Upper lobe of left lung (tissue), 4 donors: ENCODE measurements at regions not wholly inside any gene's neighbourhood (a gene's known extent, or its start where the extent isn't known, plus 50 kb on each side); places are given as distances from the start of the nearest gene placed in this dataset.
"Not testable (repeated sequence)": the region's sequence is repeated elsewhere in the genome, so short reads cannot be mapped to it uniquely, and the experiment has no call there.

ENCODE experiments used
- EP300 ChIP-seq, 4 donors: sonication (generic); formaldehyde crosslinking; IDR thresholded peaks; one replicate each; pipeline ENCODE4 v1.5.1; 2017; ENCODE audit warnings: antibody characterized with exemption in 4 of 4, control low read depth in 2 of 4
- POLR2A ChIP-seq, 4 donors: fragments of 450-650 bp; IDR thresholded peaks; one replicate each; pipeline ENCODE4 v1.5.1; 2016 to 2017; ENCODE audit warnings: antibody characterized with exemption in 4 of 4, mild to moderate bottlenecking in 2 of 4
- POLR2AphosphoS5 ChIP-seq, 2 donors: sonication (generic); formaldehyde crosslinking; IDR thresholded peaks; one replicate each; pipeline ENCODE4 v1.5.1; 2017; ENCODE audit warnings: antibody characterized with exemption in 2 of 2
- TF ChIP-seq, protein P1 (sequence below), 6 experiments: fragments of 450-650 bp in 4 of 6; fragments of 200-600 bp in 2 of 6; sonication (generic) in 2 of 6; IDR thresholded peaks; one replicate each; pipeline ENCODE4 v1.5.1; 2016 to 2019; ENCODE audit warnings: antibody characterized with exemption in 6 of 6

DNA sequence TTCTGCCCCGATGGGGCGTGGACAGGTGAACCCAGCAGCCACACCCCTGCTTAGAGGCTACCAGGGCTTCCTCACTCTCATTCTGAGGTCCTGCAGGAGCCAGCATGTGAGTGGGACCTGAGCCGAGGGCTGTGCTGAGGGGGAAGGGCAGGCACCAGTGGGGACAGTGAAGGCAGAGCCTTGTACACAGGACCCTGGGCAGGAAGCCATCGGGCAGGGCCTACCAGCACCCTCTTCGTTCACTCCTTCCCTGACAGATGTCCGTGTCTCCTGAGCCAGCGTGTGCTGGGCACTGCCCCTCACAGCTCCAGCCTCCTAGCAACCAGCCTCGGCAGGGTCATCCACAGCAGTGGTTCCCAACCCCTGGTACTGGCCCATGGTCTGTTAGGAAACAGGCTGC lies 5385.0 kb upstream of the TPTE start:
- TF ChIP-seq, protein P1, sequence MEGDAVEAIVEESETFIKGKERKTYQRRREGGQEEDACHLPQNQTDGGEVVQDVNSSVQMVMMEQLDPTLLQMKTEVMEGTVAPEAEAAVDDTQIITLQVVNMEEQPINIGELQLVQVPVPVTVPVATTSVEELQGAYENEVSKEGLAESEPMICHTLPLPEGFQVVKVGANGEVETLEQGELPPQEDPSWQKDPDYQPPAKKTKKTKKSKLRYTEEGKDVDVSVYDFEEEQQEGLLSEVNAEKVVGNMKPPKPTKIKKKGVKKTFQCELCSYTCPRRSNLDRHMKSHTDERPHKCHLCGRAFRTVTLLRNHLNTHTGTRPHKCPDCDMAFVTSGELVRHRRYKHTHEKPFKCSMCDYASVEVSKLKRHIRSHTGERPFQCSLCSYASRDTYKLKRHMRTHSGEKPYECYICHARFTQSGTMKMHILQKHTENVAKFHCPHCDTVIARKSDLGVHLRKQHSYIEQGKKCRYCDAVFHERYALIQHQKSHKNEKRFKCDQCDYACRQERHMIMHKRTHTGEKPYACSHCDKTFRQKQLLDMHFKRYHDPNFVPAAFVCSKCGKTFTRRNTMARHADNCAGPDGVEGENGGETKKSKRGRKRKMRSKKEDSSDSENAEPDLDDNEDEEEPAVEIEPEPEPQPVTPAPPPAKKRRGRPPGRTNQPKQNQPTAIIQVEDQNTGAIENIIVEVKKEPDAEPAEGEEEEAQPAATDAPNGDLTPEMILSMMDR (IDR thresholded peaks at IDR 0.05), result not testable (repeated sequence)
- not testable (repeated sequence) for TF ChIP-seq POLR2AphosphoS5, EP300, POLR2A (IDR thresholded peaks at IDR 0.05)
